Stimulated activated CD4-positive, alpha-beta T cell treated with anti-CD3 and anti-CD28 coated beads, Interleukin-2, amount 100 ng/mL, for 48 hours (primary cell): ENCODE measurements at regions not wholly inside any gene's neighbourhood (a gene's known extent, or its start where the extent isn't known, plus 50 kb on each side); places are given as distances from the start of the nearest gene placed in this dataset.
"Not testable (repeated sequence)": the region's sequence is repeated elsewhere in the genome, so short reads cannot be mapped to it uniquely, and the experiment has no call there.

Experiments
- DNase-seq, 2 donors: peaks; one replicate each; pipeline ENCODE4 v3.0.0-alpha.2; 2020

DNA sequence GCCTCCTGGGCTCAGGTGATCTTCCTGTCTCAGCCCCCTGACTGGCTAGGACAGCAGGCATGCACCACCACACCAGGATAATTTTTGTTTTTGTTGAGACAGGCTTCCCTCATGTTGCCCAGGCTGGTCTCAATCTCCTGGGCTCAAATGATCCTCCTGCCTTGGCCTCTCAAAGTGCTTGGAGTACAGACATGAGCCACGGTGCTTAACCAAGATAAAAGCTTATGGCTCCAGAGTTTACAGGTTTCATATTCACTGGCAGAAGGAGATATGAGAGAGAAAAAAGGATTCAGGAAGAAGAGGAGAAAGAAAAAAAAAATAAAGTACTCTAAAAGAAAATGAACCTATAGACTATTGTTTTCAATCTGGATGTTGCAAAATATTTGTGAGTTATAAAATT lies 748.8 kb upstream of the NCAM2 start:
- no peak for DNase-seq

DNA sequence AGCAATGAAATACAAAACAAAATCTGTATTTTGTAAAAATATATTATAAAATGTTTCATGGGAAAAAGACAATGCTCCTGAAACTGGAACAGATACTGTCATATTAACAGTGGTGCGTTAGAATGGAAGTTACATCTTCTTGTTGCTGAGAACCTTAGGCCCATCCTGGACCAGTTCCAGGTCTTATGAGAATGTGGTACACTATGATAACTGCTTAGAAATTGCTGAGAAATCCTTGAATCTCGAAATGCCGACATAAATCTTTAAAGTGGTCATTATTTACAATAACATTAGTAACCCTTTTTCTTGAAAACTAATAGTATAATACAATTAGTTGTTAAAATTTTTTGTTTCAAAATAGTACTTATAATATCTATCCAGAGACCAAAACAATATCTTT lies 747.9 kb upstream of the NCAM2 start:
- DNase-seq: no peak

DNA sequence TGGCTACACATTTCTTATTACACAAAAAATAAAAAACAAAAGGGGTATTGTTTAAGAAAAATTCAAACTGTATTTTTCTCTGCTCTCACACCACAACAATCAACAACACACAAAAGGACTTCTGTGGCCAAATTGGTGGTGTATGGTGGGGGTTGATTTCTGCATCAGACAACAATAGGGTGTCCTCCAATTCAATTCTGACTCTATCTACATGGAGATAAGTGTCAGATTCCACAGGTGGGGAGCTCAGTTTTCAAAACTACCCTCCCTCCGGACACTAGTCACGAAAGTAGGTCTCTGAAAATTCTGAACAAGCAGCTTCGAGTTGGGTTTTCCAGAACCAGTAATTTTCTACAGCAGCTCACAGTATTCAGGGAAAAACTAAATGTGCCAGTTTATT lies 744.9 kb upstream of the NCAM2 start:
- DNase-seq: no peak

DNA sequence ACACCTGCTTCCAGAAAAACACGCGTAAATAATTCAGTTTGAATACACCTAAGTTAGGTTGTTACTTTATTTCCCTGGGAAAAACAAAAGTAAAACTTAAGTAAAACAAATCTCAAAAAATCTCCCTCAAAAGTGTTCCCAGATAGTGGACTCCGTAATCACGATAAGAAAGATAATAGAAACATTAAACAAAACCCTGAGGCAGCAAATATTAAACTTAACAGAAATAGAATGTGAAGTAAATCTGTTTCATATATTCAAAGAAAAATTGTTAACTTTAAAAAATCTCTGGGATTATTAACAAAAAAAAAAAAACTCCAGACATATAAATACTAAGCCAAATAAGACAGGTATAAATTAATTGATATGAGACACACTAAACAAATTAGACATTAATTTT lies 743.2 kb upstream of the NCAM2 start:
- no peak for DNase-seq

DNA sequence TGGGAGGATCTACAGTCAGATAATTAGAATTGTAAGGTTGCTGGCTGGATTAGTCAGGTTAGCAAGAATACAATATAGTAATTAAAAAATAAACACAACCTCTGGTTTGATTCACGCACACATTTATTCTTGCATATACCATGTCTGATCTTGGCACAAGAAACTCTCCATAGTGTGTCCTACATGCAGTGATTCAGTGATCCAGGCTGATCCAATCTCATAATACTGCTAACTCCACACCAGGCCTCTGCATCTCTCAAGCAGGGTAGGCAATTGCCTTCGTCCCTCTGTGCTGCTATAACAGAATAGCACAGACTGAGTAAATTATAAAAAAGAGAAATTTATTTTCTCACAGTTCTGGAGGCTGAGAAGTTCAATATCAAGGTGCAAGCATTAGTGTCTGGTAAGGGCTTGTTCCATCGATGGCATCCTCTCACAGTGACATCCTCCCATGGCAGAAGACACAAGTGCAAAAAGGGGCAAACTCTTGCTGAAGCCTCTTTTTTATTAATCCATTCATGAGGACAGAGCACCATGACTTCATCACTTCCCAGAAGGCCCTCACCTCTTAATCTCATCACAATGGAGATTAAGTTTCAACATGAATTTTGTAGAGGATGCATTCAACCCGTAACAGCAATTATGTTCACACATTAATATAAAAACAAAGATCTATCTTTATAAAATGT lies 741.0 kb upstream of the NCAM2 start:
- no peak for DNase-seq

DNA sequence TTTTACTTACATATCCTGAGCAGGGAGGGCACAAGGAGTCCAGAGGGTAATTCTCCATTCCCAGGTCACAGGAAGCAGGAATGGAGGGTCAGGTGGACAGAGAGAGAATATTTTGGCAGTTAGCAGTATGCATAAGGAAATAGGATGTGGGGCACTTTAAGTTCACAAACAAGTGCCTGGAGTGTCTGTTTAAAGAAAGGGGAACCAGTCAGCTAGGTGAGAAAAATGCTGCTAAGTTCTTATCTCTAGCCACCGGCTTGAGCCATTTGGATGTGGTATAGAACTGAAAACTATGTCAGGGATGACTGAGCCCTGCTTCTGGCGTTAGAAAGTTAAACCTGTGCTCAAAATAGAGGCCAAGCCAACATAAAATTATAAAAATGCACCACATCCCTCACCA lies 739.7 kb upstream of the NCAM2 start:
- DNase-seq: no peak

DNA sequence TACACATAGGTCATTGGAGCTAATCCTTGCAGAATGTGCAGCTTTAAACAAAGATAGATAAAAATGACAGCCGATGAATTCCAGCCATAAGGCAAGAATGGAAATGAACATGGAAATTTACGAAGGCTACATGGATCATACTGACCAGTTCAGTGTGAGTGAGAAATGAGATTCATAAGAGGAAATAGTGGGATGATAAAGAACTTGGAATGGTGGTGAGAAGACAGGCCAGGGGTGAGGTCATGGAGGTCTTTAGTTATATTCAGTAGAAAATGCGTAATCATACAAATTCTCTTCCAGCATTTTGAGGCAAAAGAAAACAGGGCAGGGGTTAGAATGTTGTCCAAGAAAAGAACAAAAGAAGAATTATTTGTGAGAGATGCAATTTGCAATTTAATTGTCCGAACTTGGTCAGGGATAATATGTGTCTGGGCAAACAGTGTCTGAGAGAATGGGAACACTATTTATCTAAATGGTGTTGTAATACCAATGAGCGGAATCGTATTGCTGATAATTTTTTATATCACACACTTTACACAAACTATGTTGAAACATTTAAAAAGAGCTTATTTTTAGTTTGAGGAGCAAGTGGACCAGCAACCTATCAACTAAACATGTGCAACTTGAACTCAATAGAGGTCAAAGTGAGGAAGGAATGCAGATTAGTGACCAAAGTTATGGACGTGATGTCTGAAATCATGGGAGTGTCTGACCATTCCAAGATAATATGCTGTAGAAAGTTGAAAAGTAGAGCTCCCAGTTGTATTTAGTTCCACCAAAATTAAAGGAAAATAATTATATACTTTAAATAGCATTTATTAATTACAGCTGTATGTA lies 739.0 kb upstream of the NCAM2 start:
- no peak for DNase-seq

DNA sequence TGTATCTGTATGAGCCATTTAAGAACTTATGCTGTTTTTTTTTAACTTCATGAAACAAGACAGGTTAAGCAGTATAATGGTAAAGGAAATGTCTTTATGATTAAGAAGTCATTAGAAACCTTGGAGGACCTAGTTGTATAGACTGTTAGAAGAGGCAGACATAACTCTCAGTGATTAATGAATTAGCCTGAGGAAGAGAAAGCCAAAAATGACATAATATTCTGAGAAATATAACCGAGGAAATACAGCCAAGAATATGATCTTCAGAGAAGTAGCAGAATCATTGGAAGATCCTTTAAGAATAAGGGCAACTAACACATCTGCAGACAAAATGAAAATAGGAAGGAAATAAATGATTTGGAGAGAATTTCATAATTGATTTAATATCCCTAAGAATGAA lies 738.1 kb upstream of the NCAM2 start:
- no peak for DNase-seq

DNA sequence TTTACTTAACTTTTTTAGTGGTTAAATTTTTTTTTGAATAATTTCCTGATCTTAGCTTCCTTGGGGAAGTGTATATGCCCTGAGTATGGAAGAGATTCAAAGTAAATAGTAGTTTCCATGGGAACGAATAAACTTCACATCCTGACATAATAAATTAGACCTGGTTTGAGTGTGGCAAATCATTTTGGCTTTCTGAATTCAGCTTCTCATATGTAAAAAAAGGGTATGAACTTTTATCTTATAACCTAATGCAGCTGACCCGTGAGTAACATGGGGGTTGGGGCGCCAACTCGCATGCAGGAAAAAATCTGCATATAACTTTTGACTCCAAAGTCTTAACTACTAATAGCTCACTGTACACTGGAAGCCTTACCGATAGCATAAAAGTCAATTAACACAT lies 736.8 kb upstream of the NCAM2 start:
- DNase-seq: no peak

DNA sequence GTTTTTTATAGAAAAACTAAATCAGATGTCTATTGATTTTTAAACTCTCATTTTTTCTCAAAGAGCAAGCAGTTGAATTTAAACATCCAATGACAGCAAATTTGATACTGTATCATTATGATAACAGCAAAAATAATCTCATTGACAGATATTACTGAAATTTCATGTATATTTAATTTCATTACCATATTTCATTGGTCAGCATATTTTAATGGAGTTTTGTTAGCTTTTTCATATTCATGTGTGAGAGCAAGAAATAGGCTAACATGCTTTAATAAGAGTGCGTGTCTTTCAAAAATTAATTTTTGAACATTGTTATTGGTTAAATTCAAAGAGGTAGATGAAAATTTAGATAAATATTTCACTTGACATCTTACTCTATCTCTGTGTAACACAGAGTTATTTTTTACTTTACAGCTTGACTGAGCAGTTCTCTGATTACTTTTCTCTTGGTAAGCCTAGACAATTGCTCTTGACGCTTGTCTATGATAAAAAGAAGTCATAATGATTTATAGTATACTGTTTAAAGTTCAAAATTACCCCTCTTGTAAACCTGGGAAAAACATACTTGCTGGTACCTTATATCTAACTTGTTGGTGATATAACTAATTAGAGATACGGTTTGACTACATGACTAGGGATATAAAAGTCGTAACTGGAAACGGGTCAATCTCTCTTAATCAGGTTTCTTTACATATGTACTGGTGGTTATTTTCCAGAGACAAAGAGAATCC lies 732.3 kb upstream of the NCAM2 start:
- DNase-seq: no peak

DNA sequence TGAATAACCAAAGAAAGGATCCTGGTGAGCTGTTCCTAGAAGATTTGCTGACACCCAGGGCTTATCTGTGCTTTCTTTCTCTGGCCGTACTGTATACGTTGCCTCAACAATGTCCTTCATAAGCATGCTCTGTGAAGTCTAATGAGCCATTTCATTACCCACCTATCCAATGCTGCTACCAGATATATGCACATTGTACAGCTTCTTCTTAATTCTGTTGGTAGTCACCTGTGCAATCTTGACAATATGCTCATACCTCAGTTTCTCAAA lies 731.8 kb upstream of the NCAM2 start:
- no peak for DNase-seq

DNA sequence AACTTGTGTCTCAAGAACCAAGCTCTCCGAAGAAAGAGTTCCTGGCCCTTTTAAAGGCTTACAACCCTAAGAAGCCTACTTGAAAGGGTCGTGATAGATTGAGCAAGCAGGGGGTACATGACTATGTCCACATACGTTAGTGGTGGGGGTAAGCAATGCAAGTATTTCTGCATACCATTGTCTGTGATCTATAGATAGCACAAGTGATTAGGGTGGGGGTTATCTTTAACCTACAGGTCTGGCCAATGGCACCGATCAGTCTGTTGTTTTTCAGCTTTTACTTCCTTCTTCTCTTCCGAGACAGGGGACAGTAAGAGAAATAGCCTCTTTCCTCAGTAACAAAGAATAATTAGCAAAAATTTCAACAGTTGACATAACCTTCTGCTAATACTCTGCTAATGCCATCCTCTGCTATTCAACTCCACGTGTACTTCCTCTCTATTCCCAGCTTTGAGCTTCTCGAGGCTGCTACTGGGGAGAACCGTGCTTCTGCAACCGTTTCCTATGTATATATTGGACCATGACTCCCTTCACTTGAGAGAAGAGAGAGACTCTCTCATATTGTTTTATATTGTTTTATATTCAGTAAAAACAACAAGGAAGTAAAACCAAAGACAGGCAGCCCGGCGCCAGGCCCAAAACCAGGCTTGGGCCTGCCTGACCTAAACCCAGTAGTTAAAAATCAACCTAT lies 727.7 kb upstream of the NCAM2 start:
- DNase-seq: no peak

DNA sequence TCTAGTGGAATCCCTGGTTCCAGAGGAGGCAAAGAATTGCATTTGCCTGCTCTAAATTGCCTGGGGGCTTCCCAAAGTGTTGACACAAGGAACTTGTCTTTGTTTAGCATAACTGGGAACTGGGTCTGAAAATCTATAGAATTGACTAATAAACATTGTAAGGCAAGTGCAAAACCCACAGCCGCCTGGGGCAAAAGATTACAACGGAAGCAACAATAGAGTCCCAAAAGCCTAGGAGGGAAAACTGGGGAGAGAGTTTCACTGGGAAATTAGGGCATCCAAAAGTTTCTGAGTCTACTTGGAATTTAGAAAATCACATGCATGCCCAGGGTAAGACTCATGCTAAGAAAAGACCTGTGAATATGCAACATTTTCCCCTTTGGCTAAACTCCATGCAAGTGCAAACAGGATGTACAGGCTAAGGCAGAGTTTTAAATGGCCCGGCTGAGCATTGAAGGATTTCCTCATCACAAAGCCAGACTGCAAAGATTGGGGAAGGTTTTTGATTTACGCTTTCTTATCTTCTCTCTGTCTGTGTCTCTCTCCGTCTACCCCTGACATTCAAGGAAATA lies 725.3 kb upstream of the NCAM2 start:
- no peak for DNase-seq

DNA sequence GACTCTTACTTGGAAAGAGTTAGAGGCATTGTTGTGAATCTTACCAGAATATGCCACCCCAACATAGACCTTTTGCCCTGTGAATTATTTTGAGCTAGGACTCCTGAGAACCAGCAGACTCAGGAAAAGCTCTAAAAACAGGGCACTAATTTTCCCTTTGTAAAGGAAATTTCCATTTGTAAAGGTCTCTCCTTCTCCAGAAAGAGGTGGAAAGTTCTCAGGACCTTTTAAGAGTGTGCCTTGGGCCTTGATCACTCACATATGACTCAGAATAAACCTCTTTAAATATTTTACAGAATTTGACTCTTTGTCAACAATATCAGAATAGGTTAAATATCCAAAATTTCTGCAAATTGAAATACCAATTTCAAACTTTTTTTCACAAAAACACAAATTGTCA lies 721.8 kb upstream of the NCAM2 start:
- no peak for DNase-seq

DNA sequence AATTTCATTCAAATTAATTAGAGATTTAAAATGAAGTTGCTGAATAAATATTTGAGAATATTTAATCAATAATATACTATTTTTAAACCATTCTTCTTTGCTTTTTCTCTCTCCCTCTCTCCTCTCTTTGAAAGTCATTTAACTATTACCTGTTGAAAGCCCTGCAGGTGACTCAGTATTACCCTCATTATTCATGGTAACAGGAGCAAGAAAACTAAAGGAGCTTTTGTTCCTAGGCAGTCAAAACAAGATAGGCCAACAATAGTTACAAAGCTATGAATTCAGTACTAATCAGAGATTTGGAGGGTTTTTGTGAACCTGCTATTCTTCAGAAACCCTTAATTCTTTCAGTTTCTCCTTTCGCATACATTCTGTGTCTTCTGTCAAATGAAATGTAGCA lies 721.3 kb upstream of the NCAM2 start:
- no peak for DNase-seq

DNA sequence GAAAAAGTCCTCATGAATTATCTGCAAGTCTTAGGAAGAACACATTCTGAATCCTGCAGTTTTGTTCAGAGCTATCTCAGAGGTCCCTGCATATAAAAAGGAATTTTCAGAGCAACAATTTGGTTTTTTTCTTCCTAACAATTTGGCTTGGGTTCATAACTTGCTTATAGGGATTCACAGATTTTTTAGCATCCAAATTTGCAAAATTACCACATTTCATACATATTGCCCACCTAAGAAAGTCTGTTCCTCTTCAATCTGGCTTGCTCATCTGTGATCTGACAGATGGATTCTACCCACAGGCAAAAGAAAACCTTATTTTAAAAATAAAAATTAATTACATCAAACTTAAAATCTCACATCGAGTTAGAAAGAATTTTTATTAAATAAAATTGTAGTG lies 714.4 kb upstream of the NCAM2 start:
- no peak for DNase-seq

DNA sequence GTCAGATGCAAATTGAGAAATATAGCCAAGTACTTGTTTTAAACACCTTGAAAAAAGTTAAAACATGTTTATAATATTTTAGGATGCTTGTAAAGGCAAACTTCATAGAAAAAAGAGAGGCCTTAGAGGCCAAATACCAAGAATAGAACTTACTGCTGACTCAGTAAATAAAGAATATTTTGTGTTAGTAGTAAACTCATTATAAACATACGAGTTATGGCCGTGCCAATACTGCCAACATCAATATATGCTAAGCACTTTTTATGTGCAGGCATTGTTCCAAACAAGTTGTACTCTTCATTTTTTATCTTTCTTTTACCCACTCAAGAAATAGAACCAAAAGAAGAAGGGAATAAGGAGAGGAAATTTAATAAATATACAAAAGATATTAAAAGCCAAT lies 705.9 kb upstream of the NCAM2 start:
- no peak for DNase-seq

DNA sequence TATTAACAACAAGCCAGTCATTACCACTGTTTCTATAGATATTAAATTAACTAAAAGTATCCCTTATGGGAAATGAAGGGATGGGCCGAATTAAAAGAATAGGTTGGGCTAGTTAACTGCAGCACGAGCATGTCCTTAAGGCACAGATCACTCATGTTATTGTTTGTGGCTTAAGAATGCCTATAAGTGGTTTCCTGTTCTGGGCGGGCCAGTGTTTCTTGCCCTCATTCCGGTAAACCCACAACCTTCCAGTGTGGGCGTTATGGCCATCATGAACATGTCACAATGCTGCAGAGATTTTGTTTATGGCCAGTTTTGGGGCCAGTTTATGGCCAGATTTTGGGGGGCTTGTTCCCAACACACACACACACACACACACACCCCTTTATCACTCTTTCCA lies 705.4 kb upstream of the NCAM2 start:
- not testable (repeated sequence) for DNase-seq

DNA sequence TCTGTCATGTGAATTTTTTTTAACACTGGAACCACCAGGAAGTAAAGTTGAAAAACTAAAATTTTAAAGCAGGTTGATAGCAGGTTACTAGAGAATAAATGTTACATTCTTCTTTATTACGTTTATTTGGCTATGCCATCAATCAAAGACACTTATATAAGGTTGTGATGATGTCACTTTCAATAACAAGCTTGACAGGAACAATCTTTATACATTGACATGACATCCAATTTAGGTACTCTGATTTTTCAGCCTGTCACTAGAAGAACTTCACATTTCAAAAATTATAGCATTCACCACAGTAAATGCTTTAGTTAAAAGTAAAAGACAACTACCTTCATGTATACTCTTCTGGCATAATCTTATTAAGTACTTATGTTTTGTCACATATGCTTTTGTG lies 696.8 kb upstream of the NCAM2 start:
- no peak for DNase-seq

DNA sequence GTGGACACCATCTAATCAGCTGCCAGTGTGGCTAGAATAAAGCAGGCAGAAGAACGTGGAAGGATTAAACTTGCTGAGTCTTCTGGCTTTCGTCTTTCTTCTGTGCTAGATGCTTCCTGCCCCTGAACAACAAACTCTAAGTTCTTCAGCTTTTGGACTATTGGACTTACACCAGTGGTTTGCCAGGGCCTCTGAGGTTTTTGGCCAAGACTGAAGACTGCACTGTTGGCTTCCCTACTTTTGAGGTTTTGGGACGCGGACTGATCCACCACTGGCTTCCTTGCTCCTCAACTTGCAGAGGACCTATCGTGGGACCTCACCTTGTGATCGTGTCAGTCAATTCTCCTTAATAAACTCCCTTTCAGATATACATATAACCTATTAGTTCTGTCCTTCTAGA lies 696.1 kb upstream of the NCAM2 start:
- DNase-seq: no peak

DNA sequence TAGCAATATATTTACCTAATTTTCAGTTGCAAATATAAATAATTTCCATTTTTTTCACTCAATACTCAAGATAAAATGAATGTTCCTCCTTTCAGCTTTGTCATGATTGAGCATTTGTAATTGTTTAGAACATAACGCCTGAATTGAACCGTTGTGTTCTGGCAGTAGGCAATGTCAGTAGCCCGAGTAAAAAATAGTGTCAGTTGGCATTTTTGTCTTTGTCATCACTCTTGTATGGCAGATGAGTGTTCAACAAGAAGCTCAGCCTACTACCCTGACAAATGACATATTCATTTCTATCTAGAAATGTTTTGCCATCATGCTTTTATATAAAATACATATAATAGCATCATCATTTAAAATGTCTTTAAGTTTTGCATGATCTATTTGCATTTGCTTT lies 691.4 kb upstream of the NCAM2 start:
- no peak for DNase-seq

DNA sequence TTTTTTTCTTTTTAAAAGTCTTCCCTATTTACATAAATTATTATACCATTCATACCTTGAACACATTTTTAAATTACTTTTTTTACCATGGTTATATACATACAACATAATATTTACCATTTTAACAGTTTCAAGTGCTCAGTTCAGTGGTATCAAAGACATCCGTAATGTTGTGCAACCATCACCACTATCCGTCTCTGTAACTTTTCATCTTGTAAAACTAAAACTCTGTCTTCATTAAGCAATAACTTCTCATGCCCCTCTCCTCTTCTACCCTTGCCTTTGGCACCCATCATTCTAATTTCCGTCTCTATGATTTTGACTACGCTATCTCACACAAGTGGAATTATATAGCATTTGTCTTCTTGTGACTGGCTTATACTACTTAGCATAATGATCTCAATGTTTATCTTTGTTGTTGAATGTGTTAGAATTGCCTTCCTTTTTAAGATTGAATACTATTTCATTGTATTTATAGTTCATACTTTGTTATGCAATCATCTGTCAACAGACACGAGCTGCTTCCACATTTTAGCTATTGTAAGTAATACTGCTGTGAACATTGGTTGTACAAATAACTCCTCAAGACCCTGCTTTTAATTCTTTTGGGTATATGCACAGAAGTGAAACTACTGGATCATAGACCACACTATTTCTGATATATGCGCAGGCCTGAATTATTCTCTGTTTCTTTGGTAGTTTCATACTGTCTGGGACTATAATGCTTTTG lies 689.5 kb upstream of the NCAM2 start:
- DNase-seq: no peak
